Mammary epithelial cell (primary cell): ENCODE measurements at regions not wholly inside any gene's neighbourhood (a gene's known extent, or its start where the extent isn't known, plus 50 kb on each side); places are given as distances from the start of the nearest gene placed in this dataset.

Experiments
- CTCF ChIP-seq, 2 donors: IDR thresholded peaks in 1 of 2; conservative IDR thresholded peaks in 1 of 2; 2 replicates each; pipeline ENCODE4 v1.5.1; 2011 to 2012; ENCODE audit warnings: inconsistent platforms in 2 of 2, low read length in 2 of 2, mild to moderate bottlenecking in 2 of 2, control low read depth in 1 of 2, low read depth in 1 of 2; ENCODE audit not compliant: insufficient read depth in 1 of 2; ENCODE audit errors: extremely low read depth in 1 of 2
- EZH2 ChIP-seq: IDR thresholded peaks from 2 replicates; pipeline ENCODE4 v1.6.1; 2012; ENCODE audit warnings: low read length, inconsistent platforms, borderline replicate concordance

DNA sequence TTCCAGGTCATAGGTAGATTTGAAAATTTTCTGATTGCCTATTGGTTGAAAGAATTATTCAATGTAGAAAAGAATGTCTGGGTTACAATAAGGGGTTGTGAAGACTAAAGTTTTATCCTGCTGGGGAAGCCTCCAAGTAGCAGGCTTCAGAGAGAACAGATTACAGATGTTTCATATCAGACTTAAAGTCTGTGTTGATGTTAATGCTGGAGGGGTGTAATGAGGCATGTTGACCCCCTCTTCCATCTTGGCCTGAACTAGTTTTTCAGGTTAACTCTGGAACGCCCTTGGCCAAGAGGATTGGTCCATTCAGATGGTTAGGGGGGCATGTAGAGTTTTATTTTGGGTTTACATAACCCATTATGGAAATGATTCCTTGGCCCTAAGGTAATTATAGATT lies 356.2 kb downstream of the UTRN start:
- TF ChIP-seq CTCF (conservative IDR thresholded peaks at IDR 0.05 in 1 of 2, IDR thresholded peaks at IDR 0.05 in 1 of 2; ENCODE audit: extremely low read depth in 1 of 2, insufficient read depth in 1 of 2, low read depth in 1 of 2, low read length in 2 of 2) (no peak), EZH2 (no peak)
